Gastroesophageal sphincter (tissue), 4 donors: ENCODE measurements at regions not wholly inside any gene's neighbourhood (a gene's known extent, or its start where the extent isn't known, plus 50 kb on each side); places are given as distances from the start of the nearest gene placed in this dataset.

ENCODE experiments used
- ATAC-seq: fragments of 150-250 bp; one replicate; pipeline ENCODE4 v1.9.1; 2016; ENCODE audit warnings: mild to moderate bottlenecking, moderate library complexity
- H3K27ac ChIP-seq, 4 donors: fragments of 200-600 bp; sonication (generic) in 3 of 4; 1 replicate in 3 of 4; 2 replicates in 1 of 4; pipeline ENCODE4 v1.5.1; 2016 to 2019
- H3K27me3 ChIP-seq: fragments of 200-600 bp; sonication (generic); one replicate; pipeline ENCODE4 v1.5.1; 2019
- H3K36me3 ChIP-seq, 2 donors: fragments of 200-600 bp; sonication (generic); one replicate each; pipeline ENCODE4 v1.5.1; 2019; ENCODE audit warnings: control low read depth in 1 of 2
- H3K4me1 ChIP-seq, 3 donors: fragments of 200-600 bp; sonication (generic); 1 replicate in 2 of 3; 2 replicates in 1 of 3; pipeline ENCODE4 v1.5.1; 2016 to 2019; ENCODE audit warnings: control low read depth in 2 of 3
- H3K4me3 ChIP-seq, 2 donors: fragments of 200-600 bp; sonication (generic); one replicate each; pipeline ENCODE4 v1.5.1; 2019; ENCODE audit warnings: mild to moderate bottlenecking in 1 of 2, moderate library complexity in 1 of 2
- H3K9me3 ChIP-seq, 3 donors: fragments of 200-600 bp; sonication (generic); one replicate each; pipeline ENCODE4 v1.5.1; 2017 to 2019; ENCODE audit warnings: control low read depth in 2 of 3
- CTCF ChIP-seq, 4 experiments: fragments of 200-600 bp in 2 of 4; fragments of 450-650 bp in 2 of 4; sonication (generic) in 1 of 4; IDR thresholded peaks; one replicate each; pipeline ENCODE4 v1.5.1; 2017 to 2019; ENCODE audit warnings: antibody characterized with exemption in 4 of 4, mild to moderate bottlenecking in 2 of 4, moderate library complexity in 2 of 4
- EP300 ChIP-seq: sonication (generic); formaldehyde crosslinking; IDR thresholded peaks from one replicate; pipeline ENCODE4 v1.6.1; 2017; ENCODE audit warnings: antibody characterized with exemption, mild to moderate bottlenecking
- POLR2A ChIP-seq, 2 donors: fragments of 450-650 bp; IDR thresholded peaks; one replicate each; pipeline ENCODE4 v1.6.1; 2017; ENCODE audit warnings: antibody characterized with exemption in 2 of 2, mild to moderate bottlenecking in 2 of 2, moderate library complexity in 1 of 2
- POLR2AphosphoS5 ChIP-seq: sonication (generic); formaldehyde crosslinking; IDR thresholded peaks from one replicate; pipeline ENCODE4 v1.6.1; 2017; ENCODE audit warnings: antibody characterized with exemption
- WGBS, 2 donors: methylation state at CpG; one replicate each; pipeline ENCODE4 v1.1.5; 2018; ENCODE audit warnings: low coverage in 1 of 2; 5-methylcytosine and 5-hydroxymethylcytosine counted together

GRCh38 chr11:82577246-82577645 is 156.4 kb downstream of the FAM181B start:
- TF ChIP-seq EP300: no peak
- no peak for TF ChIP-seq POLR2AphosphoS5
- TF ChIP-seq CTCF (IDR thresholded peaks at IDR 0.05): no peak
- TF ChIP-seq POLR2A (IDR thresholded peaks at IDR 0.05): no peak
- no peaks in the 10 kb centered on the region for H3K36me3 ChIP-seq
- no peaks in the 10 kb centered on the region for H3K9me3 ChIP-seq
- ATAC-seq: no peak
- WGBS, 2 donors: 87% methylated on average over 4 of the region's 5 CpGs; no CpG with 5 or more reads in 1 of the 2 donors
- peaks cover 7% of the 10 kb centered on the region for H3K27me3 ChIP-seq
- H3K4me3 ChIP-seq: no peak overlapping the region
- no peaks in the 10 kb centered on the region for H3K4me1 ChIP-seq
- no peak overlapping the region for H3K27ac ChIP-seq

DNA sequence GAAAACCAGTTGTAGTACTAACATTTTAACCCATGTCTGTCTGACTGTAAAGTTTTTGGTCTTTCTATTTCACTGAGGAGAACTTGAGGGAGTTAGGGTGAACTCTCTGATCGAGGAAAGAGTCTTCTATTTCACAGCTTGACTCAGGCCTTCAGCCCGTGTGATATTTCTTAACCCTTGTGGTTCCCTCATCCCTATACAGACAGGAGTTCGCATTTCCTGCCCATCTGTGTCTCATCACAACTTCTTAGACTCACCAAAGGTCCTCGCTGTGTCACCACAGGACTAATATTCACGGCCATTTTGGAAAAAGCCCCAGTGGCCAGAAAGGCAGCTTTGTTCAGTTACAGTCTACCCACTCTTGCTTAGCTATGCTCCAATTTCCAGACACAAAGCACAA is 172.8 kb downstream of the FAM181B start:
- TF ChIP-seq EP300 (no peak), CTCF (IDR thresholded peaks at IDR 0.05) (no peak), POLR2A (IDR thresholded peaks at IDR 0.05) (no peak), POLR2AphosphoS5 (no peak)
- Histone ChIP-seq H3K4me3 (no peak overlapping the region), H3K4me1 (no peaks in the 10 kb centered on the region), H3K9me3 (no peaks in the 10 kb centered on the region), H3K27ac (no peak overlapping the region), H3K27me3 (no peaks in the 10 kb centered on the region), H3K36me3 (no peaks in the 10 kb centered on the region)
- WGBS, 2 donors: 59 to 67% methylated on average over 5 of the region's 5 CpGs
- ATAC-seq: no peak

GRCh38 chr11:82559609-82560008 is 174.1 kb downstream of the FAM181B start:
- no peak for ATAC-seq
- H3K9me3 ChIP-seq: no peaks in the 10 kb centered on the region
- no peaks in the 10 kb centered on the region for H3K36me3 ChIP-seq
- H3K4me1 ChIP-seq: no peaks in the 10 kb centered on the region
- no peak for TF ChIP-seq EP300
- TF ChIP-seq CTCF (IDR thresholded peaks at IDR 0.05): no peak
- TF ChIP-seq POLR2A (IDR thresholded peaks at IDR 0.05): no peak
- no peak for TF ChIP-seq POLR2AphosphoS5
- no peak overlapping the region for H3K4me3 ChIP-seq
- H3K27ac ChIP-seq: no peak overlapping the region
- H3K27me3 ChIP-seq: no peaks in the 10 kb centered on the region
- 44% methylated on average over 1 of the region's 2 CpGs; no CpG with 5 or more reads in 1 of the 2 donors for WGBS, 2 donors

DNA sequence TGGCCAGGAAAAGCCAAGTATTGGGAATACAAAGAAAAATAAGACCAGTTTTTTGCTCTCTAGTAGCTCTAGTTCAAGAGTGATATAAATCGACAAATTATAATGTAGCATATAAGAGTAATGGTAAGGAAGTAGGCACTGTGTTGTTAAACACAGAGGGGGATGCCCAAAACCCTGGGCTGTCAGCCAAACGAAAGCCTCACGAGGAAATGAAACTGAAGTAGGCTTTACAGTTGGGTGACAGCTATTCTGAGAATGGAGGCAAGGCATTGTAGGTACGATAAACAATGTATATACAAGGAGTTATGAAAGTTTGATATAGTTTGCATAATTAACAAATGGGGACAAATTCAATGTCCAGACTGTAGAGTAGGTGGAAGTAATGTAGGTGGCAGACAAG is 176.4 kb downstream of the FAM181B start:
- ATAC-seq: no peak
- Histone ChIP-seq H3K4me3 (no peak overlapping the region), H3K9me3 (no peaks in the 10 kb centered on the region), H3K4me1 (no peaks in the 10 kb centered on the region), H3K27ac (no peak overlapping the region), H3K27me3 (no peaks in the 10 kb centered on the region), H3K36me3 (no peaks in the 10 kb centered on the region)
- TF ChIP-seq POLR2AphosphoS5: no peak
- TF ChIP-seq CTCF (IDR thresholded peaks at IDR 0.05): no peak
- no peak for TF ChIP-seq POLR2A (IDR thresholded peaks at IDR 0.05)
- TF ChIP-seq EP300: no peak
- 65 to 70% methylated on average over 4 of the region's 4 CpGs for WGBS, 2 donors

DNA sequence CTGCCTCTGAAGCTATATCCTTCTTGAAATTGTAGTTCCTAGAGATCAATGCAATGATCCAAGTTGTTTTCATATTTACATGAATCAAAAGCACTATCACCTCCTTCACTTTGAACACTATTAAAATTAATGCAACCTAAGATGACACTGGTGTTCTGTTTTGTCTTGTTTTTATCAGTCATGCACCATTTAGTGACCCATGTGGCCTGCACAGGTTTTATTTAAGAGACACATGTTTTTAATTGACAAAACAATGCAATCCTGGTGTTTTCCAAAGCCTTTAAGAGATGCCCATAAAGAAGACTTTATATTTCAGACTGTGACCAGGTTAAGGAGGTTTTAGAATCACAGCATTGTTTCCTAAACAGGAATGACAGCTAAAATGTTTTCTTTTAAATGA is 177.5 kb downstream of the FAM181B start:
- Histone ChIP-seq H3K36me3 (no peaks in the 10 kb centered on the region), H3K9me3 (no peaks in the 10 kb centered on the region), H3K4me1 (no peaks in the 10 kb centered on the region), H3K27ac (no peak overlapping the region), H3K27me3 (no peaks in the 10 kb centered on the region), H3K4me3 (no peak overlapping the region)
- TF ChIP-seq POLR2AphosphoS5 (no peak), CTCF (IDR thresholded peaks at IDR 0.05) (no peak), EP300 (no peak), POLR2A (IDR thresholded peaks at IDR 0.05) (no peak)
- ATAC-seq: no peak
